ENCODE measurements at regions not wholly inside any gene's neighbourhood (a gene's known extent, or its start where the extent isn't known, plus 50 kb on each side); places are given as distances from the start of the nearest gene placed in this dataset.
A peak's percentile ranks its signal among the peaks of the same experiment; 100 is the strongest.

DNA sequence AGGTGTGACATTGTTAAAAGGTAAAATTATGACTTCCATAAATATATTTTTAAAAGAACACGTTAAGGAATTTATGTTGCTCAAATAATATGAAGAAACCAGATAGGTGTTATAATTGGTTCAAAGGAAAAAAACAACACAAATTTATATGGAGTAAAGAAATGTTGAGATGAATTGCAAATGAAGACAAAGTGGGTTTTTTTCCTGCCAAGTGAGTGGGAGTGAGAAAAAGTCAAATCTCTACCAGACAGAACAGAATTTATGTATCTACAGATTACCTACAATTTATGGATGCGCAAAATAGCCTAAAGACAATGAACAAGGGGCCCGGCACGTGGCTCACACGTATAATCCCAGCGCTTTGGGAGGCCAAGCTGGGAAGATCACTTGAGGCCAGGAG is 159.7 kb upstream of the SLC1A4 start:
- H2AFZ ChIP-seq = no peak overlapping the region
- H3K4me1 ChIP-seq = peaks cover 3% of the 10 kb centered on the region
- H3K9me3 ChIP-seq (ENCODE audit: control insufficient read depth, low read length) = no peaks in the 10 kb centered on the region
- no peak overlapping the region for H3K9ac ChIP-seq
- no peak overlapping the region for H3K27ac ChIP-seq
- no peak overlapping the region for H3K4me2 ChIP-seq (ENCODE audit: low read length)
- TF ChIP-seq, protein P1, sequence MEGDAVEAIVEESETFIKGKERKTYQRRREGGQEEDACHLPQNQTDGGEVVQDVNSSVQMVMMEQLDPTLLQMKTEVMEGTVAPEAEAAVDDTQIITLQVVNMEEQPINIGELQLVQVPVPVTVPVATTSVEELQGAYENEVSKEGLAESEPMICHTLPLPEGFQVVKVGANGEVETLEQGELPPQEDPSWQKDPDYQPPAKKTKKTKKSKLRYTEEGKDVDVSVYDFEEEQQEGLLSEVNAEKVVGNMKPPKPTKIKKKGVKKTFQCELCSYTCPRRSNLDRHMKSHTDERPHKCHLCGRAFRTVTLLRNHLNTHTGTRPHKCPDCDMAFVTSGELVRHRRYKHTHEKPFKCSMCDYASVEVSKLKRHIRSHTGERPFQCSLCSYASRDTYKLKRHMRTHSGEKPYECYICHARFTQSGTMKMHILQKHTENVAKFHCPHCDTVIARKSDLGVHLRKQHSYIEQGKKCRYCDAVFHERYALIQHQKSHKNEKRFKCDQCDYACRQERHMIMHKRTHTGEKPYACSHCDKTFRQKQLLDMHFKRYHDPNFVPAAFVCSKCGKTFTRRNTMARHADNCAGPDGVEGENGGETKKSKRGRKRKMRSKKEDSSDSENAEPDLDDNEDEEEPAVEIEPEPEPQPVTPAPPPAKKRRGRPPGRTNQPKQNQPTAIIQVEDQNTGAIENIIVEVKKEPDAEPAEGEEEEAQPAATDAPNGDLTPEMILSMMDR (IDR thresholded peaks at IDR 0.05) = no peak
- H3K36me3 ChIP-seq (ENCODE audit: control insufficient read depth, insufficient read depth, low read length) = no peaks in the 10 kb centered on the region
- H3K79me2 ChIP-seq = no peaks in the 10 kb centered on the region
- no peaks in the 10 kb centered on the region for H3K27me3 ChIP-seq (ENCODE audit: control insufficient read depth, insufficient read depth, low read length)
- no peak overlapping the region for H3K4me3 ChIP-seq (ENCODE audit: low read depth, low read length)

DNA sequence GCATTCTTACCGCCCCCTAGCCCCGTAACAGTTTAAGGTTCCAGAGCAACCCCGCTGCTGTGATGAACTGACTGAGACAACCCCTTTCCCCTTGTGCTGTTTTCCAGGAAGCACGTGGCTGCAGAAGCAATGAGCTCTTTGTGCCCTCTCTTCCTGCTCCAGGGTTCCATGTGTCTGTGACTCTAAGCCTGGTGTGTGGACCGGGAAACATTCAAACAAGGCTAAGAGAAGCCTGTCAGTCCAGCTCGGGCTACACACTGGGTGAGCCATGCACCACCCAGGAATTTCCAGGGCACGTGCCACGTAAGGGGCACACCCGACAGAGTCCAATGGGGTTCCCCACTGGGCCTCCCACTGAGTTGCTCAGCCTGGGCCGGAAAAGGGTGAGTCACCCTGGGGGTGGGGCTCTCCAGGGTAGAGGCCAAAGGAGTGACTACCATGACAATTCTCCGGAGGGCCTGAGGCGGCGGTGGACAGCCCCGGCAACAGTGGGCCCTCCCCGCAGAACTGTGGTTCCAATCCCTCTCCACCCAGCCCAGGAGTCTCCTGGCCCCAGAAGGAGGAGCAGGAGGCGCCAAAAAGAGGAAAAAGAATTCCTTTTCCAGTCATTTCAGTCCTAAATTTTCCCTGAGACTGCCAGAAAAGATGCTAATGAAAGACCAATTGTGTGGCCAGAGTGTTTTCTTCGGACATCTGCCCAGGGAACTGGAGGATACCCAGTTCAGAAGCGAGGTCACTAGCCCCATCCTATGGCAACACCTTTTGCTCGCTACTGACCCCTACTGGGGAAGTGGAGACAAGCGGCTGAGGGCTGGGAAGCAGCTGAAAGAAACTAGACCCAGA is 157.8 kb upstream of the SLC1A4 start:
- Histone ChIP-seq H3K36me3 (ENCODE audit: control insufficient read depth, insufficient read depth, low read length) (no peaks in the 10 kb centered on the region), H3K4me3 (ENCODE audit: low read depth, low read length) (no peak overlapping the region), H3K27ac (no peak overlapping the region), H3K9ac (no peak overlapping the region), H3K4me2 (ENCODE audit: low read length) (no peak overlapping the region), H3K27me3 (ENCODE audit: control insufficient read depth, insufficient read depth, low read length) (no peaks in the 10 kb centered on the region), H2AFZ (peak overlapping the region; percentile 61), H3K9me3 (ENCODE audit: control insufficient read depth, low read length) (no peaks in the 10 kb centered on the region), H3K4me1 (peaks cover 3% of the 10 kb centered on the region), H3K79me2 (no peaks in the 10 kb centered on the region)
- TF ChIP-seq, protein P1 (IDR thresholded peaks at IDR 0.05) = peak; percentile 96

DNA sequence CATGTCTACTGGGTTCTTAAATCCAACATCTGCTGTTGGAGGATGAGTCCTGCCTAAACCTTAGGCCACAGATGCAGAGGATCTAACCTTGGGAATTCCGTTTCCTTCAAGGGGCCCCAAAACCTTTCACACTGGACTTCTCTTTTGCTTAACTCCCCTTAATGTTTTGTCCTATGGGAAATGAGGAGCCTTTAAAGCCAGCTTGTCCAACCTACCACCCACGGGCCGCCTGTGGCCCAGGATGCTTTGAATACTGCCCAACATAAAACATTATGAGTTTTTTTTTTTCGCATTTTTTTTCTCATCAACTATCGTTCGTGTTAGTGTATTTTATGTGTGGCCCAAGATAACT is 157.2 kb upstream of the SLC1A4 start:
- no peak overlapping the region for H3K4me3 ChIP-seq (ENCODE audit: low read depth, low read length)
- no peaks in the 10 kb centered on the region for H3K36me3 ChIP-seq (ENCODE audit: control insufficient read depth, insufficient read depth, low read length)
- no peaks in the 10 kb centered on the region for H3K9me3 ChIP-seq (ENCODE audit: control insufficient read depth, low read length)
- peaks cover 3% of the 10 kb centered on the region for H3K4me1 ChIP-seq
- no peak overlapping the region for H3K4me2 ChIP-seq (ENCODE audit: low read length)
- no peak overlapping the region for H3K27ac ChIP-seq
- H3K27me3 ChIP-seq (ENCODE audit: control insufficient read depth, insufficient read depth, low read length) = no peaks in the 10 kb centered on the region
- H3K9ac ChIP-seq = no peak overlapping the region
- TF ChIP-seq, protein P1 (IDR thresholded peaks at IDR 0.05) = no peak
- peak overlapping the region; percentile 61 for H2AFZ ChIP-seq
- H3K79me2 ChIP-seq = no peaks in the 10 kb centered on the region

- Histone ChIP-seq H3K4me1 (peaks cover 3% of the 10 kb centered on the region), H3K9me3 (ENCODE audit: control insufficient read depth, low read length) (no peaks in the 10 kb centered on the region), H2AFZ (no peak overlapping the region), H3K36me3 (ENCODE audit: control insufficient read depth, insufficient read depth, low read length) (no peaks in the 10 kb centered on the region), H3K79me2 (no peaks in the 10 kb centered on the region), H3K27me3 (ENCODE audit: control insufficient read depth, insufficient read depth, low read length) (no peaks in the 10 kb centered on the region), H3K4me2 (ENCODE audit: low read length) (no peak overlapping the region), H3K27ac (no peak overlapping the region), H3K4me3 (ENCODE audit: low read depth, low read length) (no peak overlapping the region), H3K9ac (no peak overlapping the region)
- TF ChIP-seq, protein P1 (IDR thresholded peaks at IDR 0.05) = no peak
Observed at GRCh38 chr2:64832936-64833335, 156.3 kb upstream of the SLC1A4 start.

DNA sequence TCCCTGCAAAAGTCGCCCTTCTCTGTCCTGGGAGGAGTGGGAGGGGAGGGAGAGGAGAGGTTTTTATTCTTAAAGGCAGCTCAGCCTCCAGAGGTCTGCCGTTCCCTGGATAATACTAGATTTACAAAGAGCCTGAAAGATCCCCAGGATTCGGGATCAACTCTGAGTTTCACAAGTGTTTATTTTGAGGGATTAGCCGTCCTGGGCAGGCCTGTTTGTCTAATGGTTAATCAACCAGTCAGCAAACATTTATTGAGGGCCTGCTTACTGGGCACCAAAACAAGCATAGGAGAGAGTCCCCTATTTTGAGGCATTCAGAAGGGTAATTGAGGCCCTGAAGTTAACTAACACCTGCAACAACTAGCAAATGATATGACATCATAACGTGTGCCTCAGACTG is 152.6 kb upstream of the SLC1A4 start:
- Histone ChIP-seq H2AFZ (no peak overlapping the region), H3K9me3 (ENCODE audit: control insufficient read depth, low read length) (no peaks in the 10 kb centered on the region), H3K9ac (no peak overlapping the region), H3K27me3 (ENCODE audit: control insufficient read depth, insufficient read depth, low read length) (no peaks in the 10 kb centered on the region), H3K27ac (no peak overlapping the region), H3K79me2 (no peaks in the 10 kb centered on the region), H3K4me3 (ENCODE audit: low read depth, low read length) (no peak overlapping the region), H3K4me1 (peaks cover 2% of the 10 kb centered on the region), H3K4me2 (ENCODE audit: low read length) (no peak overlapping the region), H3K36me3 (ENCODE audit: control insufficient read depth, insufficient read depth, low read length) (no peaks in the 10 kb centered on the region)
- TF ChIP-seq, protein P1 (IDR thresholded peaks at IDR 0.05) = no peak
